ENCODE measurements at regions not wholly inside any gene's neighbourhood (a gene's known extent, or its start where the extent isn't known, plus 50 kb on each side); places are given as distances from the start of the nearest gene placed in this dataset.

- in situ Hi-C loops (cut with MboI) = no loop called here
Observed at GRCh38 chr1:50257940-50258685, 149.4 kb downstream of the ELAVL4 start.

More at GRCh38 chr1:50257940-50258685, 149.4 kb downstream of the ELAVL4 start:
- no TSS peak for BruUV-seq (replicated peaks)
- H3K9me1 ChIP-seq (ENCODE audit: control insufficient read depth, insufficient read depth, low read length) = no peaks in the 10 kb centered on the region
- no peak overlapping the region for H2AFZ ChIP-seq (ENCODE audit: low read depth, low read length)
- peak in 1 of 4 experiments; percentile 5 for DNase-seq (ENCODE audit: extremely low read depth in 1 of 4, low spot score in 3 of 4)
- no peaks in the 10 kb centered on the region for H3K9me3 ChIP-seq (replicated peaks; ENCODE audit: control insufficient read depth, insufficient read depth, low read depth, low read length)
- POLR2A ChIA-PET = no interaction called here
- CTCF ChIA-PET (ENCODE audit: low intra/inter-chr PET ratio) = no interaction called here
- H3K79me2 ChIP-seq (ENCODE audit: control insufficient read depth, insufficient read depth, low read length) = no peaks in the 10 kb centered on the region
- no peak overlapping the region for H3K27ac ChIP-seq (ENCODE audit: extremely low read depth, low read depth, low read length)
- intact Hi-C loops (cut with micrococcal nuclease) = no loop called here
- no peak overlapping the region for H3K4me2 ChIP-seq (ENCODE audit: insufficient read depth, low read length)
- no peaks in the 10 kb centered on the region for H4K20me1 ChIP-seq (replicated peaks; ENCODE audit: control insufficient read depth, insufficient read depth, low read length)
- no peak for FAIRE-seq
- no peak overlapping the region for H3K4me3 ChIP-seq
- no peak overlapping the region for H3K9ac ChIP-seq (ENCODE audit: insufficient read depth in 1 of 2, low read depth in 2 of 2, low read length in 2 of 2)
- no peaks in the 10 kb centered on the region for H3K27me3 ChIP-seq (ENCODE audit: control insufficient read depth in 2 of 2, insufficient read depth in 2 of 2, low read length in 2 of 2)
- no peaks in the 10 kb centered on the region for H3K4me1 ChIP-seq (replicated peaks in 1 of 2; ENCODE audit: control insufficient read depth in 2 of 2, insufficient read depth in 2 of 2, low read length in 2 of 2)
- no peak for ATAC-seq
- 2% methylated on average over 2 of the region's 2 CpGs for WGBS (ENCODE audit: insufficient coverage, low coverage, missing lambda C conversion rate)
- TF ChIP-seq THAP12 (CRISPR knock-in tag; IDR thresholded peaks at IDR 0.05) (no peak), CGGBP1 (CRISPR knock-in tag; IDR thresholded peaks at IDR 0.05) (no peak), CBFA2T3 (IDR thresholded peaks at IDR 0.05) (0 out of 2 replicates have a peak, but pooled peaks have one; percentile 25), REST (IDR thresholded peaks at IDR 0.05; ENCODE audit: borderline replicate concordance) (peak; percentile 58), REST (CRISPR knock-in tag; IDR thresholded peaks at IDR 0.05; ENCODE audit: low read depth) (peak; percentile 91), TEAD4 (IDR thresholded peaks at IDR 0.05; ENCODE audit: low read length) (peak; percentile 25; the same call in 1 of the 2 replicates), TEAD4 (CRISPR knock-in tag; IDR thresholded peaks at IDR 0.05; ENCODE audit: borderline replicate concordance) (no peak), ZNF449 (CRISPR knock-in tag; IDR thresholded peaks at IDR 0.05) (no peak), TAL1 (IDR thresholded peaks at IDR 0.05) (peak; percentile 17; the same call in 1 of the 2 replicates)
- H3K36me3 ChIP-seq (ENCODE audit: control insufficient read depth, insufficient read depth, low read length) = no peaks in the 10 kb centered on the region
